GM19025 (cell line): ENCODE measurements at regions not wholly inside any gene's neighbourhood (a gene's known extent, or its start where the extent isn't known, plus 50 kb on each side); places are given as distances from the start of the nearest gene placed in this dataset.
"Not testable (repeated sequence)": the region's sequence is repeated elsewhere in the genome, so short reads cannot be mapped to it uniquely, and the experiment has no call there.

ENCODE experiments used
- ATAC-seq: cut with Tn5 transposase; IDR thresholded peaks from one replicate; pipeline ENCODE4 v1.9.1; 2021; ENCODE audit warnings: mild to moderate bottlenecking, low read depth, moderate library complexity; ENCODE audit not compliant: unreplicated experiment

DNA sequence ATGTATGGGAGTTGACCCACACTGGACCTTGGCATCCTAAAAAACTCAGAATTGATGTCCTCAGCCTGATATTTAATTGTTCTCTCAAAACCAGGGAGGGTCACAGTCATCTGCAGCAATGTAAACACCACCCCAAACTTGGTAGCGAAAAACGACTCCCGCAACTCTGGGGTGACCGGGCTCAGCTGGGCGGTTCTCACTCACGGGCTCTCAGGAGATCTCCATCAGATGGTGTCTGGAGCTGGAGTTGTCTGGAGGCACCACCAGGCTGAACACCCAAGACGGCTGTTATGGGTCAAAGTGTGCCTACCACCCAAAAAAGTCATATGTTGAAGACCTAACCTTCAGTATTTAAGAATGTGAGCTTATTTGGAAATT is 50.9 kb upstream of the NXT1 start:
- ATAC-seq, result no peak

GRCh38 chr20:23298926-23299672 is 51.5 kb upstream of the NXT1 start:
- ATAC-seq, result no peak

- no peak for ATAC-seq
Observed at GRCh38 chr20:23298155-23298554, 52.4 kb upstream of the NXT1 start.

- ATAC-seq, result no peak
Observed at GRCh38 chr20:23296841-23297701, 53.5 kb upstream of the NXT1 start.

GRCh38 chr20:23295934-23296333 is 54.7 kb upstream of the NXT1 start:
- no peak for ATAC-seq

GRCh38 chr20:23294671-23295070 is 55.9 kb upstream of the NXT1 start:
- ATAC-seq, result no peak

DNA sequence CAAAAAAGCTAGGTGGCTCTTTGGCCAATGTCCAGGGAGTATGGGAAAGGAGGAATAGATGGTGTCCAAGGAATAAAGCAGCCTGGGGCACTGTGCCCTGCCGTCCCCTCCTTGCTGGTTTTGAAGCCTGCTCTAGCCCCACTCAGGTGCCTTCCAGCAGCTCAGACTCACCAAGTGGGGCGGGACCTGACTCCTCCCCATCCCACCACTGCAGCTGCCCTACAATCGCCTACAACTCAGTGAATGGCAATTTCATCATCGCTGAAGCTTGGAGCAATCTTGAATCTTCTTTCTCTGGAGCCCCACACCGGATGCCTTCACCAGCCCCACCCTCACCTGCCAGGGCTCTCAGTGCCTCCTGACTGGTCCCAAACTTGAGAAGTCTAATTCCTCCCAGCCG is 56.4 kb upstream of the NXT1 start:
- ATAC-seq, result no peak

GRCh38 chr20:23293689-23294088 is 56.9 kb upstream of the NXT1 start:
- ATAC-seq, result no peak

- ATAC-seq, result not testable (repeated sequence)
Observed at GRCh38 chr20:23292311-23292710, 58.3 kb upstream of the NXT1 start.

- ATAC-seq, result no peak
Observed at GRCh38 chr20:23291575-23292240, 58.9 kb upstream of the NXT1 start.

- no peak for ATAC-seq
Observed at GRCh38 chr20:23290761-23291574, 59.6 kb upstream of the NXT1 start.

- no peak for ATAC-seq
Observed at GRCh38 chr20:23289724-23290395, 60.7 kb upstream of the NXT1 start.

GRCh38 chr20:23289249-23289648 is 61.3 kb upstream of the NXT1 start:
- no peak for ATAC-seq

- ATAC-seq, result no peak
Observed at GRCh38 chr20:23287354-23288190, 63.0 kb upstream of the NXT1 start.

DNA sequence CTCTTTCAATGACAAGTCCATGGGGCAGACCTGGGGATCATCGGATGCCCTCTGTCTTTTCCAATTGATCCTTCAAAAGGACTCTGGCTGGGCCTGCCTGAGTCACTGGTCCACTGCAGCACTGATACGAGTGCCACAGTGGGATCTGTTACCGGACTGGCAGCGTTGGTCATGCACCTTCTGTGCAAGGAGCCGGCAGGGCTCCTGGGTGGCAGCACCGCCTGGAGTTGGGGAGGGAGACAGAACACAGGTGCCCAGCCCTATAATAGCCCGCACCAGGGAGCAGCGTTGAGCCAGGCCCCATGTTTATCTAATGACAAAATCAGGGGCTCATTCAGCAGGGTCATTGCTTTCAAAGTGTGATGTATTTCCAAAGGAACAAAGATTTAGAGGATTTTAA is 64.2 kb upstream of the NXT1 start:
- no peak for ATAC-seq

DNA sequence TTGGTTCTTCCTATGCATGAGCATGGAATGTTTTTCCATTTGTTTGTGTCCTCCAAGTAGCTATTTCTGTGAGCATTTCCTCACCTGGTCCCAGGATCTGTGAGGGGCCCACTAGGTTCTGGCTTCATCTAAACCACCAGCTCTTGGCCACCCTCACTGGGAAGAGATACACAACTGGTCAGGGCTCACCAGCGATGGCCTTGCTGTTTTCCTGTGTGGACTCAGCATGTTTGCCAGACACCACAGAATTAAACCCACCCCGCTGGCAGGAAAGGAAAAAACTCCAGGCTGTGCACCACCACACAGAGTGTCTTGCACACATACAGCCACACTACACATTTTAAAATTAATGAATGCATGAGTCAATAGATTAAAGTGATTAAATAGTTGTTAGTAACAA is 65.1 kb upstream of the NXT1 start:
- no peak for ATAC-seq

DNA sequence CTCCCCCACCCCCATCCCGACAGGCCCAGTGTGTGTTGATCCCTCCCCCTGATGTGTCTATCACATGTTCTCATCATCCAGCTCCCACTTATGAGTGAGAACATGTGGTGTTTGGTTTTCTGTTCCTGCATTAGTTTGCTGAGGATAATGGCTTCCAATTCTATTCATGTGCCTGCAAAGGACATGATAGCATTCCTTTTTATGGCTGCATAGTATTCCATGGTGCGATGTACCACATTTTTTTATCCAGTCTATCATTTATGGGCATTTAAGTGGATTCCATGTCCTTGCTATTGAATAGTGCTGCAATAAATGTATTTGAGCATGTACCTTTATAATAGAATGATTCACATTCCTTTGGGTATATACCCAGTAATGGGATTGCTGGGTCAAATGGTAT is 66.6 kb upstream of the NXT1 start:
- no peak for ATAC-seq

DNA sequence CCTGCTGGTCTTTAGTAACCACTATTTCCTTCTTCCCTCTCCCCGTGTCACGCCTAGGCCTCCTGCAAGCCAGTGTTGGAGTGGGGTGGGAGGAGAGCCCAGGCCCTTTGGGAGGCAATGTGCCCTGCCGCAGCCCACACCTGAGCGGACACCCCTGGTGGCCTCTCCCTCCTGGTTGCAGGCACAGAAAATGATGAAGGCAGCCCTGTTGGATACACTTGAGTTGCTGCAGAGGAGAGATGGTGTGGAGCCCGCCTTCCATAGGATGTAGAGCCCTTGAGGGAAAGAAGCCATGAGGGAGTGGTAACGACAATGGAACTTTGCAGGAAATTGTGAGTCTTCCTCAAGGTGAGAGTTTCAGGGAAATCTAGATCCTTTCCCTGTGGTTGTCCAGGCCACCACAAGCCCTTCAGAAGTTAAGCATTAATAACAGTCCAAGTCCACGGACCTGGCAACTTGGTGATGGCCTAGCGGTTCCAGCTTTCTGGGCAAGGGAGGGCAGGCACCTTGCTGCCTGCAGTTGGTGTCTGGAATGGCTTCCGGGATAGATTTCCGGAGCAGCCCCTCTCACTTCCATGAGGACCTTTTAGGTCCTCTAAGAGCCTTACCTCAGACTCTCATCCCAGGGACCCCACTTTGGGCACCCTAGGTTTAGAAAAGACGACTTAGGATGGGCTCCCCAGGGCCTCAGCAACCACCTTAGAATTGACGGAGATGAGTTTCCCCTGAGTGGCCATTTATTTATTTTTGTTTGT is 67.3 kb upstream of the NXT1 start:
- ATAC-seq, result no peak
